Hepatocyte (in vitro differentiated cells): ENCODE measurements at regions not wholly inside any gene's neighbourhood (a gene's known extent, or its start where the extent isn't known, plus 50 kb on each side); places are given as distances from the start of the nearest gene placed in this dataset.

Experiments
- DNase-seq: peaks from one replicate; pipeline ENCODE4 v3.0.0-alpha.2; 2016; ENCODE audit warnings: low spot score
- H2AFZ ChIP-seq: fragments of 200-600 bp; sonication (generic); 2 replicates; pipeline ENCODE4 v1.6.0; 2016; ENCODE audit warnings: antibody characterized with exemption, mild to moderate bottlenecking
- H3K27ac ChIP-seq: fragments of 200-600 bp; sonication (generic); 2 replicates; pipeline ENCODE4 v1.5.1; 2016; ENCODE audit warnings: mild to moderate bottlenecking
- H3K27me3 ChIP-seq: fragments of 200-600 bp; sonication (generic); 2 replicates; pipeline ENCODE4 v1.6.1; 2016
- H3K36me3 ChIP-seq: fragments of 200-600 bp; sonication (generic); replicated peaks from 2 replicates; pipeline ENCODE4 v1.5.1; 2016; ENCODE audit warnings: low read depth; ENCODE audit not compliant: insufficient read depth
- H3K4me1 ChIP-seq: fragments of 200-600 bp; sonication (generic); 2 replicates; pipeline ENCODE4 v1.5.1; 2016; ENCODE audit warnings: mild to moderate bottlenecking, moderate library complexity; ENCODE audit not compliant: insufficient read depth
- H3K4me2 ChIP-seq: fragments of 200-600 bp; sonication (generic); 2 replicates; pipeline ENCODE4 v1.6.0; 2016
- H3K4me3 ChIP-seq: fragments of 200-600 bp; sonication (generic); 2 replicates; pipeline ENCODE4 v1.5.1; 2016; ENCODE audit warnings: mild to moderate bottlenecking
- H3K79me2 ChIP-seq: fragments of 200-600 bp; sonication (generic); 2 replicates; pipeline ENCODE4 v1.6.0; 2017; ENCODE audit warnings: mild to moderate bottlenecking
- H3K9me2 ChIP-seq: fragments of 200-600 bp; sonication (generic); replicated peaks from 2 replicates; pipeline ENCODE4 v1.6.0; 2017; ENCODE audit warnings: mild to moderate bottlenecking; ENCODE audit not compliant: insufficient read depth
- H3K9me3 ChIP-seq: fragments of 200-600 bp; sonication (generic); 2 replicates; pipeline ENCODE4 v1.5.1; 2016; ENCODE audit warnings: low read depth, mild to moderate bottlenecking
- H4K20me1 ChIP-seq: fragments of 200-600 bp; sonication (generic); 2 replicates; pipeline ENCODE4 v1.6.0; 2016; ENCODE audit warnings: mild to moderate bottlenecking; ENCODE audit not compliant: insufficient read depth, poor library complexity, severe bottlenecking
- EZH2 ChIP-seq: fragments of 200-600 bp; sonication (generic); IDR thresholded peaks from 2 replicates; pipeline ENCODE4 v1.6.1; 2016; ENCODE audit warnings: antibody characterized with exemption, mild to moderate bottlenecking, borderline replicate concordance
- EZH2phosphoT487 ChIP-seq: fragments of 200-600 bp; sonication (generic); IDR thresholded peaks from one replicate; pipeline ENCODE4 v1.6.1; 2018; ENCODE audit warnings: antibody characterized with exemption, mild to moderate bottlenecking, low read depth, moderate library complexity; ENCODE audit not compliant: unreplicated experiment, severe bottlenecking
- WGBS: methylation state at CpG from one replicate; pipeline ENCODE4 v1.1.6; 2016; ENCODE audit warnings: low lambda C conversion rate; ENCODE audit errors: missing lambda C conversion rate; 5-methylcytosine and 5-hydroxymethylcytosine counted together
- TF ChIP-seq, protein P1 (sequence below): fragments of 200-600 bp; sonication (generic); IDR thresholded peaks from 2 replicates; pipeline ENCODE4 v1.5.1; 2016; ENCODE audit warnings: antibody characterized with exemption, mild to moderate bottlenecking; ENCODE audit not compliant: poor library complexity

DNA sequence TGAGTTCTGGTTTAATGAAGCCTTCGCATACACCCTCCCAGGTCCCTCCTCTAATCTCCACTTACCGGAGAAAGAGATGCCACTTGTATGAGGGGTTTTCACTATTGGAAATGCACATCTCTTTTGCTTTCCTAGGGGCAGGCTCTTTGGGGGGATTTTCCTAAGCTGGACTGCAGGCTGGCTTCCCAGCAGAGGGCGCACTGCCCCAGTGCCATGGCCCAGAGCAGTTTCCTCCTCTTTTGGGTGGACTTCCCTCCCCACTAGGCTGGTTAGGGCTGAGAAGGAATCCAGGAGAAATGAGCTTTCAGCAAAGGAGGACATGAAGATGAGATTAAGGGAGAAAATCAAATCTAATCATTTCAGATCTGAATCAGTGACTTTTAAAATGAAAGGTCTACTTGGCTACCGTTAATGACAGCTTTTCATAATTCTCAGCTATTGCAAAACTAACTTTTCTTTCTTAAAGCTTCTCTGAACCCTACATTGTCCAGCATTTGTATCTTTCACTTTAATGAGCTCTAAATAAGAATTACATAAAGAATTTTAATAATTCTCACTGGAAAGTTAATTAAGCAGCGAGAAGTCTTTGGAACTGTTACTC is 784.1 kb upstream of the FANCL start:
- H3K4me2 ChIP-seq, result no peak overlapping the region
- DNase-seq, result peak; percentile 60
- no peaks in the 10 kb centered on the region for H3K9me2 ChIP-seq
- no peaks in the 10 kb centered on the region for H3K27me3 ChIP-seq
- H3K4me1 ChIP-seq, result no peaks in the 10 kb centered on the region
- H3K79me2 ChIP-seq, result no peaks in the 10 kb centered on the region
- no peak overlapping the region for H2AFZ ChIP-seq
- TF ChIP-seq, protein P1, sequence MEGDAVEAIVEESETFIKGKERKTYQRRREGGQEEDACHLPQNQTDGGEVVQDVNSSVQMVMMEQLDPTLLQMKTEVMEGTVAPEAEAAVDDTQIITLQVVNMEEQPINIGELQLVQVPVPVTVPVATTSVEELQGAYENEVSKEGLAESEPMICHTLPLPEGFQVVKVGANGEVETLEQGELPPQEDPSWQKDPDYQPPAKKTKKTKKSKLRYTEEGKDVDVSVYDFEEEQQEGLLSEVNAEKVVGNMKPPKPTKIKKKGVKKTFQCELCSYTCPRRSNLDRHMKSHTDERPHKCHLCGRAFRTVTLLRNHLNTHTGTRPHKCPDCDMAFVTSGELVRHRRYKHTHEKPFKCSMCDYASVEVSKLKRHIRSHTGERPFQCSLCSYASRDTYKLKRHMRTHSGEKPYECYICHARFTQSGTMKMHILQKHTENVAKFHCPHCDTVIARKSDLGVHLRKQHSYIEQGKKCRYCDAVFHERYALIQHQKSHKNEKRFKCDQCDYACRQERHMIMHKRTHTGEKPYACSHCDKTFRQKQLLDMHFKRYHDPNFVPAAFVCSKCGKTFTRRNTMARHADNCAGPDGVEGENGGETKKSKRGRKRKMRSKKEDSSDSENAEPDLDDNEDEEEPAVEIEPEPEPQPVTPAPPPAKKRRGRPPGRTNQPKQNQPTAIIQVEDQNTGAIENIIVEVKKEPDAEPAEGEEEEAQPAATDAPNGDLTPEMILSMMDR, result peak; percentile 73
- TF ChIP-seq EZH2 (no peak), EZH2phosphoT487 (no peak)
- H3K9me3 ChIP-seq, result no peaks in the 10 kb centered on the region
- H3K4me3 ChIP-seq, result no peak overlapping the region
- no peaks in the 10 kb centered on the region for H4K20me1 ChIP-seq
- 76% methylated on average over 5 of the region's 5 CpGs for WGBS
- no peaks in the 10 kb centered on the region for H3K36me3 ChIP-seq
- H3K27ac ChIP-seq, result no peak overlapping the region

DNA sequence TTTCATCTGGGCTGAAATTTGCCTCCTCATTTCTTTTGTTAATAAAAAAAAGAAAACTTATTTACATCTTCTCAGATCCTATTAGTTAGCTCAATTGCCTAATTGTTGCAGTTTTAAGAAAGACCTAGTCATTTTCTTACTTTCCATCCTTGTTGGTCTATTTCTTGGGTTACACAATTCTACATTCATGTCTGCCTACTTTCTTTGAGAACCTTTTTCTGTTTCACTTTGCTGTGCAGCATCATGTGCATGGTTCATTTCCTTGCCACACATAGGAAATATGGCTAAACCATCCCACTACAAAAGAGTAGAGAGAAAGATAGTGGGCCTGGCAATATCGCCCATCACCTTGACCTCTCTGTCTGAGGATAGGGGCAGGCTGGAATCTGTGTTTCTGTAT is 780.7 kb upstream of the FANCL start:
- no peak for DNase-seq
- no peaks in the 10 kb centered on the region for H3K36me3 ChIP-seq
- no peaks in the 10 kb centered on the region for H3K4me1 ChIP-seq
- H2AFZ ChIP-seq, result no peak overlapping the region
- H3K9me2 ChIP-seq, result no peaks in the 10 kb centered on the region
- 100% methylated on average over 1 of the region's 1 CpG for WGBS
- no peak overlapping the region for H3K27ac ChIP-seq
- no peaks in the 10 kb centered on the region for H3K27me3 ChIP-seq
- H3K4me3 ChIP-seq, result no peak overlapping the region
- no peaks in the 10 kb centered on the region for H4K20me1 ChIP-seq
- H3K79me2 ChIP-seq, result no peaks in the 10 kb centered on the region
- no peak overlapping the region for H3K4me2 ChIP-seq
- no peaks in the 10 kb centered on the region for H3K9me3 ChIP-seq
- TF ChIP-seq EZH2 (no peak), EZH2phosphoT487 (no peak)
- TF ChIP-seq, protein P1, result no peak

DNA sequence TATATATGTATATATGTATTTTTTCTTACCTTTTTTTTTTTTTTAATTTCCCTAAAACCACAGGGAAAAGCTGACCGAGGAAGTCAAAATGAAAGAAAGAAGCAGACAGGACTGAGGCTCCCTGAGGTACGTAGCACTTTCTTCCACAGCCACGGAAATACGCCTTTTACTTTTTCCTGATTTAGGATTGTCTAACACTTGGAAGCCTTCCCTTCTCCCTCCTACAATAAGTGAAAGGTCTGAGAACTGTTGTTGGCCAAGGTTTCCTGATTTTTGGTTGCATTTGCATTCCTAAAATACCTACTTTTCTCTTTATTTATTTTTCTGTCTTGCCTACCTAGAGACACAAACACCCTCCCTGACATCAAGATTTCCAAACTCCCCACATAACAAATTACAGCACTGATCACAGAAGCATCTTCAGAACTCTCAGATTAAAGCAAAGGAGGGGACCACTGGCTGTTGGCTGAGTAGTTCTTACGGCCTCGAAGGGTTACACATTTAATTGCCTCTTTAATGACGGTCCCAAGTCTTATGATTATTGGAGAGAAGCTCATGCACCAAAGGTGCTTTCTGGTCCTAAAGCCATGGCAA is 778.5 kb upstream of the FANCL start:
- Histone ChIP-seq H4K20me1 (no peaks in the 10 kb centered on the region), H2AFZ (no peak overlapping the region), H3K79me2 (no peaks in the 10 kb centered on the region), H3K27me3 (no peaks in the 10 kb centered on the region), H3K4me1 (no peaks in the 10 kb centered on the region), H3K36me3 (no peaks in the 10 kb centered on the region), H3K9me2 (no peaks in the 10 kb centered on the region), H3K4me3 (no peak overlapping the region), H3K9me3 (no peaks in the 10 kb centered on the region), H3K4me2 (no peak overlapping the region), H3K27ac (no peak overlapping the region)
- TF ChIP-seq, protein P1, result no peak
- TF ChIP-seq EZH2phosphoT487 (no peak), EZH2 (no peak)
- DNase-seq, result no peak
- WGBS, result 80% methylated on average over 7 of the region's 7 CpGs
